Upper lobe of right lung (tissue), 1 donor: ENCODE measurements at regions not wholly inside any gene's neighbourhood (a gene's known extent, or its start where the extent isn't known, plus 50 kb on each side); places are given as distances from the start of the nearest gene placed in this dataset.
"Not testable (repeated sequence)": the region's sequence is repeated elsewhere in the genome, so short reads cannot be mapped to it uniquely, and the experiment has no call there.

Source experiments
- ATAC-seq: fragments of 200-7000 bp; cut with Tn5 transposase; one replicate; pipeline ENCODE4 v1.9.1; 2020; ENCODE audit warnings: mild to moderate bottlenecking, moderate library complexity
- DNase-seq: peaks from one replicate; pipeline ENCODE4 v3.0.0-alpha.2; 2020
- H3K27ac ChIP-seq: fragments of 200-600 bp; one replicate; pipeline ENCODE4 v1.8.0; 2022
- H3K27me3 ChIP-seq: fragments of 200-600 bp; one replicate; pipeline ENCODE4 v1.8.0; 2022; ENCODE audit warnings: mild to moderate bottlenecking
- H3K36me3 ChIP-seq: fragments of 200-600 bp; one replicate; pipeline ENCODE4 v1.8.0; 2022
- H3K4me1 ChIP-seq: fragments of 200-600 bp; one replicate; pipeline ENCODE4 v1.8.0; 2022
- H3K4me3 ChIP-seq: fragments of 200-600 bp; one replicate; pipeline ENCODE4 v1.8.0; 2022; ENCODE audit warnings: mild to moderate bottlenecking
- H3K9me3 ChIP-seq: fragments of 200-600 bp; one replicate; pipeline ENCODE4 v1.8.0; 2022
- CTCF ChIP-seq: fragments of 200-600 bp; IDR thresholded peaks from one replicate; pipeline ENCODE4 v1.8.0; 2022; ENCODE audit warnings: antibody characterized with exemption
- intact Hi-C: fragments of 100-400 bp; cut with DNase I; formaldehyde crosslinking; loops from one replicate; pipeline ENCODE4 v1.11.0; 2022
- donor health status: DM: no; HTN: yes; CAD: no; lungs with severe emphysema.

- Histone ChIP-seq H3K9me3 (no peaks in the 10 kb centered on the region), H3K36me3 (no peaks in the 10 kb centered on the region), H3K4me3 (no peak overlapping the region), H3K27me3 (no peaks in the 10 kb centered on the region), H3K27ac (no peak overlapping the region), H3K4me1 (no peaks in the 10 kb centered on the region)
- no peak for TF ChIP-seq CTCF
- DNase-seq (no peak), ATAC-seq (no peak)
- intact Hi-C loops = no loop called here
Observed at GRCh38 chr5:17374973-17375742, 122.9 kb upstream of the TAF11L2 start.

GRCh38 chr5:17375886-17376285 lies 122.1 kb upstream of the TAF11L2 start:
- H3K4me3 ChIP-seq, intact Hi-C loops, H3K4me1 ChIP-seq, H3K36me3 ChIP-seq, DNase-seq, H3K9me3 ChIP-seq, H3K27me3 ChIP-seq, ATAC-seq, H3K27ac ChIP-seq: not testable (repeated sequence)

- intact Hi-C loops = no loop called here
- no peak for ATAC-seq
- TF ChIP-seq CTCF = no peak
- DNase-seq = no peak
- Histone ChIP-seq H3K4me3 (no peak overlapping the region), H3K36me3 (no peaks in the 10 kb centered on the region), H3K9me3 (no peaks in the 10 kb centered on the region), H3K27me3 (no peaks in the 10 kb centered on the region), H3K27ac (no peak overlapping the region), H3K4me1 (no peaks in the 10 kb centered on the region)
Observed at GRCh38 chr5:17378346-17378997, 119.6 kb upstream of the TAF11L2 start.

GRCh38 chr5:17379100-17379951 lies 118.7 kb upstream of the TAF11L2 start:
- H3K4me3 ChIP-seq = no peak overlapping the region

GRCh38 chr5:17381932-17382331 lies 116.1 kb upstream of the TAF11L2 start:
- no peak overlapping the region for H3K27ac ChIP-seq
- no peak for TF ChIP-seq CTCF
- ATAC-seq = peak; percentile 91

More at GRCh38 chr5:17379100-17379951, 118.7 kb upstream of the TAF11L2 start:
- DNase-seq (no peak), ATAC-seq (no peak)
- Histone ChIP-seq H3K4me1 (no peaks in the 10 kb centered on the region), H3K27ac (no peak overlapping the region), H3K27me3 (no peaks in the 10 kb centered on the region), H3K36me3 (no peaks in the 10 kb centered on the region), H3K9me3 (no peaks in the 10 kb centered on the region)
- TF ChIP-seq CTCF = no peak
- intact Hi-C loops = no loop called here

GRCh38 chr5:17383526-17383925 lies 114.5 kb upstream of the TAF11L2 start:
- DNase-seq = no peak
- H3K36me3 ChIP-seq = no peaks in the 10 kb centered on the region
- H3K27ac ChIP-seq = no peak overlapping the region
- no peaks in the 10 kb centered on the region for H3K9me3 ChIP-seq
- no peak for ATAC-seq
- H3K4me3 ChIP-seq = no peak overlapping the region
- no peak for TF ChIP-seq CTCF
- intact Hi-C loops = no loop called here
- no peaks in the 10 kb centered on the region for H3K27me3 ChIP-seq
- no peaks in the 10 kb centered on the region for H3K4me1 ChIP-seq

More at GRCh38 chr5:17381932-17382331, 116.1 kb upstream of the TAF11L2 start:
- DNase-seq = peak; percentile 73
- H3K27me3 ChIP-seq = no peaks in the 10 kb centered on the region
- no peak overlapping the region for H3K4me3 ChIP-seq
- intact Hi-C loops = no loop called here
- no peaks in the 10 kb centered on the region for H3K9me3 ChIP-seq
- H3K4me1 ChIP-seq = no peaks in the 10 kb centered on the region
- no peaks in the 10 kb centered on the region for H3K36me3 ChIP-seq
